WTC11 (cell line): ENCODE measurements at regions not wholly inside any gene's neighbourhood (a gene's known extent, or its start where the extent isn't known, plus 50 kb on each side); places are given as distances from the start of the nearest gene placed in this dataset.

Experiments
- ATAC-seq: fragments of 200-7000 bp; cut with Tn5 transposase; 2 replicates; pipeline ENCODE4 v1.10.0; 2021; ENCODE audit warnings: mild to moderate bottlenecking, moderate library complexity
- CTCF ChIA-PET: fragments of 300-600 bp; sonication (Branson Sonifier 250); formaldehyde crosslinking; loops from one replicate; lab custom pipeline; 2021; ENCODE audit warnings: antibody characterized with exemption; lab: Charles Lee
- POLR2A ChIA-PET: fragments of 350-600 bp; sonication (Branson Sonifier 250); formaldehyde crosslinking; loops from one replicate; lab custom pipeline; 2021; ENCODE audit warnings: antibody characterized with exemption; lab: Charles Lee
- DNase-seq: peaks from one replicate; pipeline ENCODE4 v3.0.0; 2021; ENCODE audit warnings: low spot score
- H3K27ac Mint-ChIP-seq: 2 replicates; pipeline ENCODE4 v1.8.0; 2021; ENCODE audit warnings: mixed read lengths
- H3K27me3 Mint-ChIP-seq: 2 replicates; pipeline ENCODE4 v1.8.0; 2021; ENCODE audit warnings: low read depth, mild to moderate bottlenecking, moderate library complexity, mixed read lengths
- H3K36me3 Mint-ChIP-seq: 2 replicates; pipeline ENCODE4 v1.8.0; 2021; ENCODE audit warnings: mixed read lengths
- H3K4me1 Mint-ChIP-seq: 2 replicates; pipeline ENCODE4 v1.8.0; 2022; ENCODE audit warnings: mixed read lengths
- H3K4me3 Mint-ChIP-seq: 2 replicates; pipeline ENCODE4 v1.8.0; 2021; ENCODE audit warnings: mild to moderate bottlenecking, moderate library complexity, mixed read lengths
- H3K9me3 Mint-ChIP-seq: 2 replicates; pipeline ENCODE4 v1.8.0; 2021; ENCODE audit warnings: mixed read lengths
- ATF1 ChIP-seq: sonication (generic); formaldehyde crosslinking; IDR thresholded peaks from 2 replicates; pipeline ENCODE4 v1.8.1; 2023; ENCODE audit warnings: mild to moderate bottlenecking, moderate library complexity, missing genetic modification reagents
- ATF3 ChIP-seq: sonication (generic); formaldehyde crosslinking; conservative IDR thresholded peaks from 2 replicates; pipeline ENCODE4 v1.8.1; 2022; ENCODE audit warnings: mild to moderate bottlenecking, missing genetic modification reagents
- ATF6 ChIP-seq: sonication (generic); formaldehyde crosslinking; IDR thresholded peaks from 2 replicates; pipeline ENCODE4 v1.8.1; 2023; ENCODE audit warnings: mild to moderate bottlenecking, missing genetic modification reagents
- FOXJ3 ChIP-seq: sonication (generic); formaldehyde crosslinking; IDR thresholded peaks from 2 replicates; pipeline ENCODE4 v1.9.0; 2021; ENCODE audit warnings: missing genetic modification reagents, mild to moderate bottlenecking, borderline replicate concordance
- MLX ChIP-seq: sonication (generic); formaldehyde crosslinking; IDR thresholded peaks from 2 replicates; pipeline ENCODE4 v1.8.1; 2023; ENCODE audit warnings: mild to moderate bottlenecking, missing genetic modification reagents, moderate library complexity
- OVOL2 ChIP-seq: fragments of 250-450 bp; sonication (Bioruptor Pico); IDR thresholded peaks from 2 replicates; pipeline ENCODE4 v1.9.0; 2021; ENCODE audit warnings: mild to moderate bottlenecking, borderline replicate concordance
- USF1 ChIP-seq: sonication (generic); formaldehyde crosslinking; IDR thresholded peaks from 2 replicates; pipeline ENCODE4 v1.8.0; 2022; ENCODE audit warnings: mild to moderate bottlenecking, missing genetic modification reagents
- USF2 ChIP-seq: sonication (generic); formaldehyde crosslinking; IDR thresholded peaks from 2 replicates; pipeline ENCODE4 v1.8.1; 2023; ENCODE audit warnings: mild to moderate bottlenecking, missing genetic modification reagents, moderate library complexity
- ZNF138 ChIP-seq: sonication (generic); formaldehyde crosslinking; conservative IDR thresholded peaks from 2 replicates; pipeline ENCODE4 v1.8.1; 2022; ENCODE audit warnings: mild to moderate bottlenecking, moderate library complexity, missing genetic modification reagents
- ZNF232 ChIP-seq: sonication (generic); formaldehyde crosslinking; IDR thresholded peaks from 2 replicates; pipeline ENCODE4 v1.8.0; 2022; ENCODE audit warnings: mild to moderate bottlenecking, missing genetic modification reagents
- ZNF263 ChIP-seq: sonication (generic); formaldehyde crosslinking; IDR thresholded peaks from 2 replicates; pipeline ENCODE4 v1.8.1; 2022; ENCODE audit warnings: low read depth, mild to moderate bottlenecking, moderate library complexity, missing genetic modification reagents
- ZNF317 ChIP-seq: sonication (generic); formaldehyde crosslinking; IDR thresholded peaks from 2 replicates; pipeline ENCODE4 v1.8.1; 2023; ENCODE audit warnings: low read depth, mild to moderate bottlenecking, moderate library complexity, missing genetic modification reagents, borderline replicate concordance
- TF ChIP-seq, protein P1 (sequence below): sonication (generic); formaldehyde crosslinking; IDR thresholded peaks from 2 replicates; pipeline ENCODE4 v1.8.0; 2023; ENCODE audit warnings: missing genetic modification reagents, mild to moderate bottlenecking, borderline replicate concordance
- TF ChIP-seq, protein P2 (sequence below): sonication (generic); formaldehyde crosslinking; conservative IDR thresholded peaks from 2 replicates; pipeline ENCODE4 v1.8.1; 2023; ENCODE audit warnings: mild to moderate bottlenecking, low read depth, missing genetic modification reagents, moderate library complexity
- TF ChIP-seq, protein P3 (sequence below): fragments of 250-450 bp; sonication (Bioruptor Pico); IDR thresholded peaks from 2 replicates; pipeline ENCODE4 v2.1.2; 2022; ENCODE audit warnings: mild to moderate bottlenecking, moderate library complexity
- TF ChIP-seq, protein P4 (sequence below): sonication (generic); formaldehyde crosslinking; IDR thresholded peaks from 2 replicates; pipeline ENCODE4 v1.8.0; 2022; ENCODE audit warnings: mild to moderate bottlenecking, missing genetic modification reagents

GRCh38 chr9:75616052-75616451 lies 274.4 kb upstream of the PCSK5 start (continued):
- TF ChIP-seq ATF3 (CRISPR knock-in tag), result no peak
- TF ChIP-seq FOXJ3 (CRISPR knock-in tag), result no peak

- ChIA-PET POLR2A (no interaction called here), CTCF (no interaction called here)
- no peak for DNase-seq
- H3K4me1 Mint-ChIP-seq, result peaks cover 11% of the 10 kb centered on the region
- no peak for TF ChIP-seq ZNF317 (CRISPR knock-in tag)
- TF ChIP-seq, protein P1, sequence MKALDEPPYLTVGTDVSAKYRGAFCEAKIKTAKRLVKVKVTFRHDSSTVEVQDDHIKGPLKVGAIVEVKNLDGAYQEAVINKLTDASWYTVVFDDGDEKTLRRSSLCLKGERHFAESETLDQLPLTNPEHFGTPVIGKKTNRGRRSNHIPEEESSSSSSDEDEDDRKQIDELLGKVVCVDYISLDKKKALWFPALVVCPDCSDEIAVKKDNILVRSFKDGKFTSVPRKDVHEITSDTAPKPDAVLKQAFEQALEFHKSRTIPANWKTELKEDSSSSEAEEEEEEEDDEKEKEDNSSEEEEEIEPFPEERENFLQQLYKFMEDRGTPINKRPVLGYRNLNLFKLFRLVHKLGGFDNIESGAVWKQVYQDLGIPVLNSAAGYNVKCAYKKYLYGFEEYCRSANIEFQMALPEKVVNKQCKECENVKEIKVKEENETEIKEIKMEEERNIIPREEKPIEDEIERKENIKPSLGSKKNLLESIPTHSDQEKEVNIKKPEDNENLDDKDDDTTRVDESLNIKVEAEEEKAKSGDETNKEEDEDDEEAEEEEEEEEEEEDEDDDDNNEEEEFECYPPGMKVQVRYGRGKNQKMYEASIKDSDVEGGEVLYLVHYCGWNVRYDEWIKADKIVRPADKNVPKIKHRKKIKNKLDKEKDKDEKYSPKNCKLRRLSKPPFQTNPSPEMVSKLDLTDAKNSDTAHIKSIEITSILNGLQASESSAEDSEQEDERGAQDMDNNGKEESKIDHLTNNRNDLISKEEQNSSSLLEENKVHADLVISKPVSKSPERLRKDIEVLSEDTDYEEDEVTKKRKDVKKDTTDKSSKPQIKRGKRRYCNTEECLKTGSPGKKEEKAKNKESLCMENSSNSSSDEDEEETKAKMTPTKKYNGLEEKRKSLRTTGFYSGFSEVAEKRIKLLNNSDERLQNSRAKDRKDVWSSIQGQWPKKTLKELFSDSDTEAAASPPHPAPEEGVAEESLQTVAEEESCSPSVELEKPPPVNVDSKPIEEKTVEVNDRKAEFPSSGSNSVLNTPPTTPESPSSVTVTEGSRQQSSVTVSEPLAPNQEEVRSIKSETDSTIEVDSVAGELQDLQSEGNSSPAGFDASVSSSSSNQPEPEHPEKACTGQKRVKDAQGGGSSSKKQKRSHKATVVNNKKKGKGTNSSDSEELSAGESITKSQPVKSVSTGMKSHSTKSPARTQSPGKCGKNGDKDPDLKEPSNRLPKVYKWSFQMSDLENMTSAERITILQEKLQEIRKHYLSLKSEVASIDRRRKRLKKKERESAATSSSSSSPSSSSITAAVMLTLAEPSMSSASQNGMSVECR (CRISPR knock-in tag), result no peak
- no peak for TF ChIP-seq ZNF232 (CRISPR knock-in tag)
- no peak for TF ChIP-seq ATF1 (CRISPR knock-in tag)
- TF ChIP-seq, protein P2, sequence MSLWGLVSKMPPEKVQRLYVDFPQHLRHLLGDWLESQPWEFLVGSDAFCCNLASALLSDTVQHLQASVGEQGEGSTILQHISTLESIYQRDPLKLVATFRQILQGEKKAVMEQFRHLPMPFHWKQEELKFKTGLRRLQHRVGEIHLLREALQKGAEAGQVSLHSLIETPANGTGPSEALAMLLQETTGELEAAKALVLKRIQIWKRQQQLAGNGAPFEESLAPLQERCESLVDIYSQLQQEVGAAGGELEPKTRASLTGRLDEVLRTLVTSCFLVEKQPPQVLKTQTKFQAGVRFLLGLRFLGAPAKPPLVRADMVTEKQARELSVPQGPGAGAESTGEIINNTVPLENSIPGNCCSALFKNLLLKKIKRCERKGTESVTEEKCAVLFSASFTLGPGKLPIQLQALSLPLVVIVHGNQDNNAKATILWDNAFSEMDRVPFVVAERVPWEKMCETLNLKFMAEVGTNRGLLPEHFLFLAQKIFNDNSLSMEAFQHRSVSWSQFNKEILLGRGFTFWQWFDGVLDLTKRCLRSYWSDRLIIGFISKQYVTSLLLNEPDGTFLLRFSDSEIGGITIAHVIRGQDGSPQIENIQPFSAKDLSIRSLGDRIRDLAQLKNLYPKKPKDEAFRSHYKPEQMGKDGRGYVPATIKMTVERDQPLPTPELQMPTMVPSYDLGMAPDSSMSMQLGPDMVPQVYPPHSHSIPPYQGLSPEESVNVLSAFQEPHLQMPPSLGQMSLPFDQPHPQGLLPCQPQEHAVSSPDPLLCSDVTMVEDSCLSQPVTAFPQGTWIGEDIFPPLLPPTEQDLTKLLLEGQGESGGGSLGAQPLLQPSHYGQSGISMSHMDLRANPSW (CRISPR knock-in tag), result no peak
- TF ChIP-seq, protein P3, sequence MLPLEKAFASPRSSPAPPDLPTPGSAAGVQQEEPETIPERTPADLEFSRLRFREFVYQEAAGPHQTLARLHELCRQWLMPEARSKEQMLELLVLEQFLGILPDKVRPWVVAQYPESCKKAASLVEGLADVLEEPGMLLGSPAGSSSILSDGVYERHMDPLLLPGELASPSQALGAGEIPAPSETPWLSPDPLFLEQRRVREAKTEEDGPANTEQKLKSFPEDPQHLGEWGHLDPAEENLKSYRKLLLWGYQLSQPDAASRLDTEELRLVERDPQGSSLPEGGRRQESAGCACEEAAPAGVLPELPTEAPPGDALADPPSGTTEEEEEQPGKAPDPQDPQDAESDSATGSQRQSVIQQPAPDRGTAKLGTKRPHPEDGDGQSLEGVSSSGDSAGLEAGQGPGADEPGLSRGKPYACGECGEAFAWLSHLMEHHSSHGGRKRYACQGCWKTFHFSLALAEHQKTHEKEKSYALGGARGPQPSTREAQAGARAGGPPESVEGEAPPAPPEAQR (CRISPR knock-in tag), result no peak
- TF ChIP-seq, protein P4, sequence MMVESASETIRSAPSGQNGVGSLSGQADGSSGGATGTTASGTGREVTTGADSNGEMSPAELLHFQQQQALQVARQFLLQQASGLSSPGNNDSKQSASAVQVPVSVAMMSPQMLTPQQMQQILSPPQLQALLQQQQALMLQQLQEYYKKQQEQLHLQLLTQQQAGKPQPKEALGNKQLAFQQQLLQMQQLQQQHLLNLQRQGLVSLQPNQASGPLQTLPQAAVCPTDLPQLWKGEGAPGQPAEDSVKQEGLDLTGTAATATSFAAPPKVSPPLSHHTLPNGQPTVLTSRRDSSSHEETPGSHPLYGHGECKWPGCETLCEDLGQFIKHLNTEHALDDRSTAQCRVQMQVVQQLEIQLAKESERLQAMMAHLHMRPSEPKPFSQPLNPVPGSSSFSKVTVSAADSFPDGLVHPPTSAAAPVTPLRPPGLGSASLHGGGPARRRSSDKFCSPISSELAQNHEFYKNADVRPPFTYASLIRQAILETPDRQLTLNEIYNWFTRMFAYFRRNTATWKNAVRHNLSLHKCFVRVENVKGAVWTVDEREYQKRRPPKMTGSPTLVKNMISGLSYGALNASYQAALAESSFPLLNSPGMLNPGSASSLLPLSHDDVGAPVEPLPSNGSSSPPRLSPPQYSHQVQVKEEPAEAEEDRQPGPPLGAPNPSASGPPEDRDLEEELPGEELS (CRISPR knock-in tag), result no peak
- TF ChIP-seq MLX (CRISPR knock-in tag), result no peak
- TF ChIP-seq ZNF138 (CRISPR knock-in tag), result no peak
- TF ChIP-seq ZNF263 (CRISPR knock-in tag), result no peak
- TF ChIP-seq USF1 (CRISPR knock-in tag), result no peak
- TF ChIP-seq OVOL2 (CRISPR knock-in tag), result no peak
- TF ChIP-seq USF2 (CRISPR knock-in tag), result no peak
- no peak for TF ChIP-seq ATF6 (CRISPR knock-in tag)
- no peak overlapping the region for H3K4me3 Mint-ChIP-seq
- H3K27ac Mint-ChIP-seq, result no peak overlapping the region
- H3K27me3 Mint-ChIP-seq, result no peaks in the 10 kb centered on the region
- peaks cover 25% of the 10 kb centered on the region for H3K9me3 Mint-ChIP-seq
- ATAC-seq, result no peak
- H3K36me3 Mint-ChIP-seq, result peaks cover 1% of the 10 kb centered on the region; the same call in 1 of the 2 replicates
These were observed 273.5 kb upstream of the PCSK5 start for GRCh38 chr9:75616841-75617566.
